Heart right ventricle (tissue), 16 donors: ENCODE measurements at regions not wholly inside any gene's neighbourhood (a gene's known extent, or its start where the extent isn't known, plus 50 kb on each side); places are given as distances from the start of the nearest gene placed in this dataset.

Source experiments
- ATAC-seq, 8 donors: fragments of 200-7000 bp; cut with Tn5 transposase; one replicate each; pipeline ENCODE4 v1.9.1; 2020; ENCODE audit warnings: mild to moderate bottlenecking in 8 of 8, moderate library complexity in 8 of 8, moderate number of reproducible peaks in 1 of 8
- DNase-seq, 2 donors: peaks; one replicate each; pipeline ENCODE4 v3.0.0-alpha.2; 2020
- H3K27ac ChIP-seq, 10 donors: fragments of 200-600 bp; sonication (generic) in 2 of 10; one replicate each; pipeline versions ENCODE4 v1.5.0 to v1.8.0; 2020 to 2022; ENCODE audit warnings: mild to moderate bottlenecking in 3 of 10
- H3K27me3 ChIP-seq, 7 donors: fragments of 200-600 bp; one replicate each; pipeline ENCODE4 v1.8.0; 2021 to 2022; ENCODE audit warnings: mild to moderate bottlenecking in 2 of 7
- H3K36me3 ChIP-seq, 9 donors: fragments of 200-600 bp; sonication (generic) in 1 of 9; one replicate each; pipeline versions ENCODE4 v1.5.0 to v1.8.0; 2020 to 2022; ENCODE audit warnings: mild to moderate bottlenecking in 2 of 9
- H3K4me1 ChIP-seq, 9 donors: fragments of 200-600 bp; sonication (generic) in 1 of 9; one replicate each; pipeline versions ENCODE4 v1.5.0 to v1.8.0; 2020 to 2022; ENCODE audit warnings: mild to moderate bottlenecking in 4 of 9
- H3K4me3 ChIP-seq, 10 donors: fragments of 200-600 bp; sonication (generic) in 2 of 10; one replicate each; pipeline versions ENCODE4 v1.5.0 to v1.8.0; 2020 to 2022; ENCODE audit warnings: mild to moderate bottlenecking in 7 of 10, moderate library complexity in 2 of 10
- H3K9me3 ChIP-seq, 11 donors: fragments of 200-600 bp in 10 of 11; sonication (generic) in 2 of 11; one replicate each; pipeline versions ENCODE4 v1.5.0 to v1.8.0; 2013 to 2022; ENCODE audit warnings: mild to moderate bottlenecking in 2 of 11, control low read depth in 1 of 11, moderate library complexity in 1 of 11
- CTCF ChIP-seq, 9 donors: fragments of 200-600 bp; sonication (generic) in 2 of 9; IDR thresholded peaks; one replicate each; pipeline versions ENCODE4 v1.5.0 to v1.8.0; 2021 to 2022; ENCODE audit warnings: antibody characterized with exemption in 9 of 9, mild to moderate bottlenecking in 5 of 9, moderate library complexity in 1 of 9
- WGBS, 2 donors: extraction: QIAGEN DNeasy Blood & Tissue Kit; methylation state at CpG; one replicate each; pipeline ENCODE4 v1.1.7; 2013; ENCODE audit warnings: inconsistent platforms in 1 of 2; 5-methylcytosine and 5-hydroxymethylcytosine counted together
- intact Hi-C, 10 donors: fragments of 100-400 bp; cut with DNase I; formaldehyde crosslinking; loops; one replicate each; pipeline versions ENCODE4 v1.11.1 to v1.14.2; 2022
- donor health status: Arrhythmogenic right ventricular cardiomyopathy.
- donor health status: ischemic (EF 13 %, LVEDD 7.1; RV severe dilation, severe dysfunction).
- donor health status: healthy with polysubstance abuse.
- donor health status: DM: no; HTN: yes; CAD: no.
- donor health status: DM: no; HTN: no; CAD: no.
- donor health status: ischemic (EF 25% LVEDD 6.9; RV normal size, moderate dysfunction).
- donor health status: ischemic (EF 25% LVEDD 5.7; RV mildly dilated, moderate dysfunction).
- donor health status: healthy.
- donor health status: DM: yes; HTN: yes; CAD: no.
- donor health status: Ischemic cardiomyopathy.
- donor health status: ischemic (EF 35%, LVEDD 5.7; RV mildly dilated, moderate dysfunction).
- donor health status: nonischemic (EF 11% LVEDD 7.7; RV severe dilation, severe dysfunction).
- donor health status: DM: yes; HTN: yes; CAD: no.
- donor health status: PGD.
- donor health status: ischemic (EF 29% LVEDD 5.4; RV normal size, mild dysfunction).
- donor health status: nonischemic (EF 23%, LVEDD 6.1; RV moderate dilation, normal function).

DNA sequence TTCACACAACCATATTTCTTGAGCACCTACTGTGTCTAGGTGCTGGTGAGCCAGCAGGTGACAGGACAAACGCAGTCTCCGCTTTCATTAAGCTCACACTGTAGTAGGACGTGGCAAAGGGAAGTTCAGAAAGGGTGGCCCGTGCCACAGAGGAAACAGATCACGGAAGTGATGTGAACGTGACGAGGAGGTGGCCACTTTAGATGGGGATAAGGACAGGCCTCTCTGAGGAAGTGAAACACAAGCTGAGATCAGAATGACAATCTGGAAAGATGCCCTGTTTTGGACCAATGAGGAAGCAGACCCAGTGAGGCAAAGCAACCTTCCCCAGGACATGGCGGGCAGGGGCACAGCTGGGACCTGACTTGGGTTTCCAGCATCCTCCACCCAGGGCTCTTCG lies 127.4 kb upstream of the PRMT8 start:
- no peak overlapping the region for H3K4me3 ChIP-seq
- H3K36me3 ChIP-seq, result no peaks in the 10 kb centered on the region
- no peaks in the 10 kb centered on the region for H3K9me3 ChIP-seq
- H3K27me3 ChIP-seq, result peaks cover 6 to 61% (median 48%) of the 10 kb centered on the region in 7 donors
- 75 to 80% methylated on average over 9 of the region's 9 CpGs for WGBS, 2 donors
- no peak overlapping the region for H3K27ac ChIP-seq
- TF ChIP-seq CTCF (IDR thresholded peaks at IDR 0.05), result no peak
- H3K4me1 ChIP-seq, result peaks cover 0 to 9% (median 6%) of the 10 kb centered on the region in 9 donors
- peak in 7 of 8 donors; percentile 45 to 65 (median 56) for ATAC-seq
- intact Hi-C loops, result no loop called here
- peak in 1 of 2 donors; percentile 32 for DNase-seq

GRCh38 chr12:3364226-3364625 lies 126.8 kb upstream of the PRMT8 start:
- Histone ChIP-seq H3K36me3 (no peaks in the 10 kb centered on the region), H3K4me1 (peaks cover 0 to 9% (median 6%) of the 10 kb centered on the region in 9 donors), H3K4me3 (no peak overlapping the region), H3K27ac (no peak overlapping the region), H3K9me3 (no peaks in the 10 kb centered on the region), H3K27me3 (peaks cover 6 to 57% (median 48%) of the 10 kb centered on the region in 7 donors)
- TF ChIP-seq CTCF (IDR thresholded peaks at IDR 0.05), result no peak
- WGBS, 2 donors, result 92 to 98% methylated on average over 5 of the region's 5 CpGs
- DNase-seq, result no peak
- intact Hi-C loops, result no loop called here
- no peak for ATAC-seq

GRCh38 chr12:3364661-3365462 lies 126.1 kb upstream of the PRMT8 start:
- no peak overlapping the region for H3K27ac ChIP-seq
- intact Hi-C loops, result no loop called here
- no peaks in the 10 kb centered on the region for H3K9me3 ChIP-seq
- H3K4me3 ChIP-seq, result no peak overlapping the region
- ATAC-seq, result no peak
- no peak for TF ChIP-seq CTCF (IDR thresholded peaks at IDR 0.05)
- WGBS, 2 donors, result 82 to 84% methylated on average over 13 of the region's 13 CpGs
- peaks cover 6 to 57% (median 45%) of the 10 kb centered on the region in 7 donors for H3K27me3 ChIP-seq
- DNase-seq, result no peak
- peaks cover 0 to 9% (median 6%) of the 10 kb centered on the region in 9 donors for H3K4me1 ChIP-seq
- H3K36me3 ChIP-seq, result no peaks in the 10 kb centered on the region

DNA sequence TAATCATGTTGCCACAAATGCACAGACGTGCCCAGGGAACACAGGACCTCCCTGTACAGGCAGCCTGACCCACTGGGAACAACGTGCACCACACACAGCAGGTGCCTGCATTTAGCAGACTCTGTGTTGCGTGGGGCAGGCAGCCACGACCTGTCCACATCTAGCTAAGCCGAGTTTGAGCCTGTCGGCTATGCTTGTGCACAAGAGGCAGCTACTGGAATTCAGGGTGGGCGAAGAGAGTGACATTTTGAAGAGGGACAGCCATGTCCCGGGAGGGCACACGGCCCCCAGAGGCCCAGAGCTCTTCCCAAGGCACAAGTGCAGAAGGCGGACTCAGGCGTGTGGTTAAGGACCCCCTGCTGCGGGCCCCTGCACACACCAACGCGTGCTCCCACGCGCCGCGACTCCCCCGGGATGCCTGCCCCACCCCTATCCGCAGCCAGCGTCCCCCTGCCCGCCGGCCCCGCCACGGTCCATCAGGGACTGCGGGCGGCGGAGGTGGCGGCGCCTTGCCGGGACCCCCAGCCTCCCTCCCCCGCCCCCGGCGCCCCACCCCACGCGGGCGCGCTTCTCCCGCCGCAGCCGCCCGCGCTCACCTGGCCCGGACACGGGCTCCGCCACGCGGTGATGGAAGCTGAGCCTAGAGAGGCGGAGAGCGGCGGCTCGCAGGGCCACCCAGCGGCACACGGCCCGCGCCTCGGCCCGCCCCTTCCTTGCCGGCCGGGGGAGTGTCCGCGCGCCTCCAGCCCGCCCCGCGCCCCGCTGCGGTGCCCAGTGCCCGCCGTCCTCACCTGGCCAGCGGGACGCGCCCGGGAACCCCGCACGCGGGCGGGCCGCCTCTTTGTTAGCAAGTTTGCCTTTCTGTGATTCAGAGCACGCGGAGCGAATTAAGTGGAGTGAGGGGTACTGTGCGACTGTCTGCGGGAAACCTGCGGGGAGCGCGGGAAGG lies 125.3 kb upstream of the PRMT8 start:
- DNase-seq (peak in 1 of 2 donors; percentile 36), ATAC-seq (peak; percentile 58 to 81 (median 69))
- peaks cover 0 to 9% (median 6%) of the 10 kb centered on the region in 9 donors for H3K4me1 ChIP-seq
- H3K9me3 ChIP-seq, result no peaks in the 10 kb centered on the region
- peak in 3 of 9 donors; percentile 7 to 20 (median 19) for TF ChIP-seq CTCF (IDR thresholded peaks at IDR 0.05)
- no peaks in the 10 kb centered on the region for H3K36me3 ChIP-seq
- no peak overlapping the region for H3K27ac ChIP-seq
- 3 to 5% methylated on average over 62 to 87 of the region's 87 CpGs for WGBS, 2 donors
- H3K27me3 ChIP-seq, result peaks cover 6 to 57% (median 45%) of the 10 kb centered on the region in 7 donors
- intact Hi-C loops, result no loop called here
- H3K4me3 ChIP-seq, result peak overlapping the region in 9 of 10 donors; percentile 24 to 44 (median 35)
